Posterior cingulate gyrus (tissue), 11 donors: ENCODE measurements at regions not wholly inside any gene's neighbourhood (a gene's known extent, or its start where the extent isn't known, plus 50 kb on each side); places are given as distances from the start of the nearest gene placed in this dataset.
"Not testable (repeated sequence)": the region's sequence is repeated elsewhere in the genome, so short reads cannot be mapped to it uniquely, and the experiment has no call there.

ENCODE experiments used
- DNase-seq, 10 donors: peaks; one replicate each; pipeline versions ENCODE4 v3.0.0 to v3.0.0-alpha.2; 2020 to 2021; ENCODE audit warnings: mixed read lengths in 3 of 10
- intact Hi-C: fragments of 100-400 bp; cut with DNase I; formaldehyde crosslinking; loops from one replicate; pipeline ENCODE4 v1.15.1; 2023

DNA sequence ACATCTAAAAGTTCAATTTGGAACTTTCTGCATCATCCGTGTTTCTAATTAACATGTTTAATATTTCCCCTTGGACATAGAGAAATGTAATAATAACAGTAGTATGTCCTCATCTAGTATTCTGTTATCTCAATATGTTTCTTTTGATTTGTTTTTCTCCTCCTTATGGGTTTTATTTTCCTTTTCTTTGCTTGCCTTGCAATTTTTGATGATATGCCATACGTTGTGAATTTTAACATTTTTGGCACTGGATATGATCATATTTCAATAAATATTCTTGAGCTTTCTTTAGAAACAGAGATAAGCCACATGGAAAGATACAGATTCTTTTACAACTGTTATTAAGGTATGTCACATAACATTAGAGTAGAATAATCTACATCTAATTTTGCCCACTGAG lies 1316.2 kb downstream of the CDH8 start:
- intact Hi-C loops, result no loop called here
- no peak for DNase-seq

GRCh38 chr16:60717808-60718207 lies 1318.4 kb downstream of the CDH8 start:
- DNase-seq, result no peak
- intact Hi-C loops, result no loop called here

GRCh38 chr16:60712144-60712543 lies 1324.1 kb downstream of the CDH8 start:
- DNase-seq, result no peak
- intact Hi-C loops, result no loop called here

- intact Hi-C loops, result no loop called here
- no peak for DNase-seq
Observed at GRCh38 chr16:60704726-60705125, 1331.5 kb downstream of the CDH8 start.

GRCh38 chr16:60703096-60703495 lies 1333.1 kb downstream of the CDH8 start:
- intact Hi-C loops, result no loop called here
- no peak for DNase-seq

DNA sequence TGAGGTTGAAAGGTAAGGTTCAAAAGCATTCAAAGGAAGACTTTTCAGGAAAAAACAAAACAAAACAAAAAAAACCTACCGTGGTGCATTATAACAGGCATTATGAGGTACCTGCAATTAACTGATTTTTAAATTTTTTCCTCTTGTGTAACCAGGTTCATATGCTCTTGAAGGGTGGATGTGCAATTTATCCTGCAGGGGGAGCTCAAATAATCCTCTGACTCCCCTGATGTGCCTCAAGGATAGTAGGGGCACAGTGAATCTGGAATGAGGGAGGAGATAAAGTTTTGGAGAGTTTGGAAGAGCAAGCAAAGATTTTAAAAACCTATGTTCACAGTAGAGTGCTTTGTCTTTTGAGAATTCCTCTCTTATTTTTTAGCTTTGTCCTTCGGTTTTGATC lies 1349.4 kb downstream of the CDH8 start:
- no peak for DNase-seq
- intact Hi-C loops, result no loop called here

GRCh38 chr16:60684002-60684401 lies 1352.2 kb downstream of the CDH8 start:
- intact Hi-C loops, result no loop called here

DNA sequence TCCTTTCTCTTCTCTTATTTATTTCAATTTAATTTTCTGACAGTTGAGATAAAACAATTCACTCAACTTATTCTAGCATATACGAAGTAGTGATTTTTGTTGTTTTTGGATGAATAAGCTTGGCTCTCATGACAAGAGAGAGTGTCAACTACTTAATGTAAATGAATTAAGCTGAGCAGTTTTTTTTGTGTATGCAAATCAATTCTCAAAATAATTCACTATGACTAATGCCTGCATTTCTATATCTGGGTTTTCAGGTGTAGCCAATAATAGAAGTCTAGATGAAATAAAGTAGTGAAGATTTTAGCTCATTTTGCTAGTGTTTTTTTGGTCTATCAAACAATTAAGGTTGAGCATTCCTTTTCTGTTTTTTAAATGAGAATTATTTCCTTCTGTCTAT lies 1354.0 kb downstream of the CDH8 start:
- intact Hi-C loops, result no loop called here
- no peak for DNase-seq

More at GRCh38 chr16:60684002-60684401, 1352.2 kb downstream of the CDH8 start:
- no peak for DNase-seq

GRCh38 chr16:60681043-60681442 lies 1355.2 kb downstream of the CDH8 start:
- intact Hi-C loops, result no loop called here
- DNase-seq, result no peak

DNA sequence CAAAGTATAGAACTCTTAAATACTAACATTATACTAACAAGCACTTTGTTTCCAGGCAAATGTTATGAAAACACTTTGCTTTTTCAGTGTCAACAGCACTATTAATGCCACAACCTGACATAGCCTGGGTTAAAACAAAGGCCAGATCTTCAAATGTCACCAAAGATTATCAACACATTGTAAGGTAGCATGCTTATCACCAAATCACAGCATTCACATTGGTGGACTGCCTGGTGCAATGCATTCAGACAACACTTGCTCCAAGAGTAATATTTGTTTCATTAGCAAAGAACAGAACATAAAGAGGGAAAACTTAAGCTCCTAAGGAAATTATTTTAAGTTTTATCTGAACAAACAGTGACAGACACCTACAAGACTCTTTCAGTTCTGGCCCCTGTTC lies 1361.2 kb downstream of the CDH8 start:
- intact Hi-C loops, result no loop called here
- DNase-seq, result no peak

DNA sequence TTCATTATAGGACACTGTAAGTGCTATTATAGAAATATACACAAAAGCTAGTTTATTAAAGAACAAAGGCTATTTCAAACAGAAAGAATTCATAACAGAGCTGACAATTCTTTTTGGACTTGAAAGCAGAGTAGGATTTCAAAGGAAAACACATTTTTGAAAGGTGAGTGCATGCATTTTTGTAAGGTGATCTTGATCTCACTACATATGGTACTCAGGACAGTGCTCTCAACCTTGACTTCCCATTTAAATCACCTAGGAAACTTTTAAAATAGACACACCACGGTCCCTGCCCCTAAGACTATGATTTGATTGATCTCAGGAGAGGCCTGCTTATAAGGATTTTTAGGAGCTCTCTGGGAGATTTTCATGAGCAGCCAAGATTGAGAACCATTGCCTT lies 1362.0 kb downstream of the CDH8 start:
- DNase-seq, result no peak
- intact Hi-C loops, result no loop called here

DNA sequence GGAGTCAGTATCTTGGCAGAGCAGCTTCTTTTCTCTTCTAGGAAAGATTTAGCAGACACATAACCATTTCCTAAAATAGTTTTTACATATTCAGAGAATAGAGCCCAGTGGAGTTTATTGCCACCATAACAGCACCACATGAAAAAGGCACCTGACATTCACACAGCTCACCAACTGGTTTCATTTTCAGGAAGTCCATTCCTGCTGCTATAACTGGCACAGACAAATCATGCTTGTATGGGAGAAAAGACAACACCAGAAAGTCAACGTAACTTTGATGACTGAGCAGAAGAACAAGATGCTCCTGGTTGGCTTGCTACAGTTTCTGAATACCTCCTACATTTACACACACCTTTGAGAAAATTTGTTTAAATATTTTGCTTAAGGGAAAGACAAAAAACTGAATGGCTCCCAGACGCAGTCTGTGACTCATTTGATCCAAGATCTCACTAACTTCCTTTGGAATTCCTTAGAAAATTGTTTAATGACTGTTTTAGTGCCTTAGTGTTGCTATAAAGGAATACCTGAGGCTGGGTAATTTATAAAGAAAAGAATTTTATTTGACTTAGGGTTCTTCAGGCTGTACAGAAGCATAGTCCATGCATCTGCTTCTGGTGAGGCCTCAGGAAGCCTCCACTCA lies 1380.6 kb downstream of the CDH8 start:
- DNase-seq, result no peak
- intact Hi-C loops, result no loop called here

GRCh38 chr16:60651346-60651745 lies 1384.9 kb downstream of the CDH8 start:
- intact Hi-C loops, result no loop called here

DNA sequence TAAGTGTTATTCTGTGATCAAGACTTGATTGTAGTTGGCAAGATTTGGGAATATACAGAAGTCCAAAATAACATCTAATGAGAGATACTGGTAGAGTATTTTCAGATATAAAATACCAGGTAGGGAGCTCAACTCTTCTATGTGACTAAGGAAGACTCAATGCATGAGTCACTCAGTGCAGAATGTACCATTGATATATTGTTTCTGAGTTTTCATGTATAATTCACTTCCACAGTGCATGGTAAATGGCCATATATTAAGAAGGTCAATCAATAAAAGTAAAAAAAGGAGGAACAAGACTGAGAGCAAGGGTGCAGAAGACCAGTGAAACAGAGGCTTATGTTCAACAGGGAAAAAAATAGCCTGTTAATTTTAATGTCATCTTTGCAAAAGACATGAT lies 1387.9 kb downstream of the CDH8 start:
- no peak for DNase-seq
- intact Hi-C loops, result no loop called here

More at GRCh38 chr16:60651346-60651745, 1384.9 kb downstream of the CDH8 start:
- DNase-seq, result no peak

DNA sequence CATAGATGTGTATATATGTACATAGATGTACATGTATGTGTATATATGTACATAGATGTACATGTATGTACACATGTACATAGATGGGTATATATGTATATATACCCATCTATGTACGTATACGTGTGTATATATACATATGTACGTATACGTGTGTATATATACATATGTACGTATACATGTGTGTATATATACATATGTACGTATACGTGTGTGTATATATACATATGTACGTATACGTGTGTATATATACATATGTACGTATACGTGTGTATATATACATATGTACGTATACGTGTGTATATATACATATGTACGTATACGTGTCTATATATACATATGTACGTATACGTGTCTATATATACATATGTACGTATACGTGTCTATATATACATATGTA lies 1388.8 kb downstream of the CDH8 start:
- intact Hi-C loops, DNase-seq: not testable (repeated sequence)

GRCh38 chr16:60646631-60647030 lies 1389.6 kb downstream of the CDH8 start:
- intact Hi-C loops, result no loop called here

DNA sequence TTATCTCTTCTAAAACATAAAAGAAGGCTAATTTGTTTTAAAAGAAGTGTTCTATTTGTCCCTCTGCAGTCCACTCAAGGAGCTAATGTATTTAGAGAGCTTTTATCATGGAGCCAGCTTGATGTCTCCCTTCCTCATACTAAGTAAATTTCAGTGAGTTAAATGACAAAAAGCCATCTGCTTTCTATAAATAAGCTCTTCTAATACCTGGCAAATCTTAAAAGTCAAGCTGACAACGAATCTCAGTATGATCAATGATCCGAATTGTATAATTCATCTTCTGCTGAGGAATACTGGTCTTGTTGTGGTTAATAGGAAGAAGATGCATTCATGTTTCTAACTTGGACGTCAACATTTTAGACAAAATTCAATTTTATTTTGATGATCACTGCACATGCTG lies 1390.7 kb downstream of the CDH8 start:
- intact Hi-C loops, result no loop called here
- no peak for DNase-seq

More at GRCh38 chr16:60646631-60647030, 1389.6 kb downstream of the CDH8 start:
- DNase-seq, result no peak

GRCh38 chr16:60642956-60643355 lies 1393.3 kb downstream of the CDH8 start:
- no peak for DNase-seq
- intact Hi-C loops, result no loop called here

GRCh38 chr16:60641067-60641665 lies 1395.1 kb downstream of the CDH8 start:
- no peak for DNase-seq
- intact Hi-C loops, result no loop called here

DNA sequence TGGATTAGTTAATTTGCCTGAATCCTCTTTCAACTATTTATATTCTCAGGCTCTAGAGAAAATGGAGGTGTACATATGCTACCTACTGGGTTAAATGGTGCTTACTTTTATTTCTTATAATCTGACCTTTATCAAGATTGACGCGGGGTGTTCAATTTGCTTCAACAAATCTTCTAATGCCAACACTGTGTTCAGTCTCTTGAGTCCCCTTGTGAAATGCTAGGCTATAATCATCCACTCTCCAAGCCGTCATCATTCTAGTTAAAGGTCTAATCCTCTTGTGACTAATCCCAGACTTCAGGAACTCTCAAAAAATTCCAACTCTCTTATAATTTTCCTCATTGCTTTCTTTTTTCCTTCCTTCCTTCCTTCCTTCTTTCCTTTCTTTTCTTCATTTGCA lies 1396.2 kb downstream of the CDH8 start:
- DNase-seq, result no peak
- intact Hi-C loops, result no loop called here

GRCh38 chr16:60636636-60637035 lies 1399.6 kb downstream of the CDH8 start:
- intact Hi-C loops, DNase-seq: not testable (repeated sequence)

DNA sequence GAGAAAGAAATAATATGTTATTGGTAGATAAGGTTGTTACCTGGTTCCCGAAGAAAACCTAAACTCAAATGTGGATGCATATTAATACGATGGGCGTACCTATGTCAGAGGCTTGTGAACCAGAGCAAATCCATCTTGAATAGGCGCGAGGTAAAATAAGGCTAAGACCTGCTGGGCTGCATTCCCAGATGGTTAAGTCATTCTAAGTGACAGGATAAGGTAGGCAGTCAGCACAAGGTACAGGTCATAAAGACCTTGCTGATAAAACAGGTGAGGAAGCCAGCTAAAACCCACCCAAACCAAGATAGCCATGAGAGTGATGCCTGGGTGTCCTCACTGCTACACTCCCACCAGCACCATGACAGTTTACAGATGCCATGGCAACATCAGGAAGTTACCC lies 1400.1 kb downstream of the CDH8 start:
- no peak for DNase-seq
- intact Hi-C loops, result no loop called here

DNA sequence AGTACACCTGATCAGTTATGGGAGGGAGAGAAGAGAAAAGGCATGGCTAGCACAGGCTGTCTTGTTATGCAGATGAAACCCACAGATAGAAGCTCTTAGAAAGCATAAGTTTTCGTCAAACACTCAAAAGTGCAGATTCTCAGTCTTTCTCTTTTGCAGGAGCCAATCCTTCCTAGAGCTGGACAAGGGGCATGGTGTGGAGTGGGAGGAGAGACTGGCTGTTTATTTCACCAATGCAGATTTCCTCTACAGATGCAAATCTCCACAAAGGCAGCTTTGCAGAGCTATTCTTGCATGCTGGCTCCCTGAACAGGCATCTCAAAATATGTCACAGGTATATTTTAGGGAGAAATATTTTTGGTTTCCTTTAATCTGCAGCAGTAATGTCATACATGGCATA lies 1400.7 kb downstream of the CDH8 start:
- DNase-seq, result no peak
- intact Hi-C loops, result no loop called here
